Gastroesophageal sphincter (tissue), 3 donors: ENCODE measurements at regions not wholly inside any gene's neighbourhood (a gene's known extent, or its start where the extent isn't known, plus 50 kb on each side); places are given as distances from the start of the nearest gene placed in this dataset.

Source experiments
- EP300 ChIP-seq: sonication (generic); formaldehyde crosslinking; IDR thresholded peaks from one replicate; pipeline ENCODE4 v1.6.1; 2017; ENCODE audit warnings: antibody characterized with exemption, mild to moderate bottlenecking
- POLR2A ChIP-seq, 2 donors: fragments of 450-650 bp; IDR thresholded peaks; one replicate each; pipeline ENCODE4 v1.6.1; 2017; ENCODE audit warnings: antibody characterized with exemption in 2 of 2, mild to moderate bottlenecking in 2 of 2, moderate library complexity in 1 of 2
- POLR2AphosphoS5 ChIP-seq: sonication (generic); formaldehyde crosslinking; IDR thresholded peaks from one replicate; pipeline ENCODE4 v1.6.1; 2017; ENCODE audit warnings: antibody characterized with exemption
- TF ChIP-seq, protein P1 (sequence below), 4 experiments: fragments of 200-600 bp in 2 of 4; fragments of 450-650 bp in 2 of 4; sonication (generic) in 1 of 4; IDR thresholded peaks; one replicate each; pipeline ENCODE4 v1.5.1; 2017 to 2019; ENCODE audit warnings: antibody characterized with exemption in 4 of 4, mild to moderate bottlenecking in 2 of 4, moderate library complexity in 2 of 4

- TF ChIP-seq POLR2A (IDR thresholded peaks at IDR 0.05) (no peak), EP300 (no peak), POLR2AphosphoS5 (no peak)
- TF ChIP-seq, protein P1, sequence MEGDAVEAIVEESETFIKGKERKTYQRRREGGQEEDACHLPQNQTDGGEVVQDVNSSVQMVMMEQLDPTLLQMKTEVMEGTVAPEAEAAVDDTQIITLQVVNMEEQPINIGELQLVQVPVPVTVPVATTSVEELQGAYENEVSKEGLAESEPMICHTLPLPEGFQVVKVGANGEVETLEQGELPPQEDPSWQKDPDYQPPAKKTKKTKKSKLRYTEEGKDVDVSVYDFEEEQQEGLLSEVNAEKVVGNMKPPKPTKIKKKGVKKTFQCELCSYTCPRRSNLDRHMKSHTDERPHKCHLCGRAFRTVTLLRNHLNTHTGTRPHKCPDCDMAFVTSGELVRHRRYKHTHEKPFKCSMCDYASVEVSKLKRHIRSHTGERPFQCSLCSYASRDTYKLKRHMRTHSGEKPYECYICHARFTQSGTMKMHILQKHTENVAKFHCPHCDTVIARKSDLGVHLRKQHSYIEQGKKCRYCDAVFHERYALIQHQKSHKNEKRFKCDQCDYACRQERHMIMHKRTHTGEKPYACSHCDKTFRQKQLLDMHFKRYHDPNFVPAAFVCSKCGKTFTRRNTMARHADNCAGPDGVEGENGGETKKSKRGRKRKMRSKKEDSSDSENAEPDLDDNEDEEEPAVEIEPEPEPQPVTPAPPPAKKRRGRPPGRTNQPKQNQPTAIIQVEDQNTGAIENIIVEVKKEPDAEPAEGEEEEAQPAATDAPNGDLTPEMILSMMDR (IDR thresholded peaks at IDR 0.05), result no peak
Observed at GRCh38 chr6:9834233-9834632, 580.6 kb downstream of the TFAP2A start.
